ENCODE measurements at regions not wholly inside any gene's neighbourhood (a gene's known extent, or its start where the extent isn't known, plus 50 kb on each side); places are given as distances from the start of the nearest gene placed in this dataset.
A peak's percentile ranks its signal among the peaks of the same experiment; 100 is the strongest.

DNA sequence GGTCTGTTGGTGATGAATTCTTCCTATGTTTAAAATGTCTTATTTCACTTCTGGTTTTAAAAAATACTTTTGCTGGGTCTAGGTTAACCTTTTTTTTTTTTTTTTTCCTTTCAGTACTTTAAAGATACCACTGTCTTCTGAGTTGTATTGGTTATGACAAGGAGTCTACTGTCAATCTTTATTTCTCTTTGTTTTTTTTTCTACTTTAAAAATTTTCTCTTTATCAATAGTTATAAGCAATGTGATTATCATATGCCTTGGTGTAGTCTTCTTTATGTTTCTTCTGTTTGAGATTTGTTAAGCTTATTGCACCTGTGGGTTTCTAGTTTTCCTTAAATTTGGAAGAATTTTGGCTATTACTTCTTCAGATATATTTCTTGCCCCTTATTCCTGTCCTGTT is 125.6 kb upstream of the SPRY4 start:
- ChIA-PET POLR2A (no interaction called here), CTCF (interaction anchor here (0.6 to 0.7 kb wide), 2 partner anchors 132 to 1484 kb away, joined by 3 to 6 read pairs; no protein-coding TSS in a partner anchor)
- no peaks in the 10 kb centered on the region for H3K27me3 Mint-ChIP-seq (ENCODE audit: insufficient read depth, unreplicated experiment)
- peaks cover 32% of the 10 kb centered on the region for H3K9me3 Mint-ChIP-seq (ENCODE audit: unreplicated experiment)
- intact Hi-C loops (cut with micrococcal nuclease): no loop called here
- no peak overlapping the region for H3K27ac Mint-ChIP-seq (ENCODE audit: low read depth, unreplicated experiment)
- H3K4me1 Mint-ChIP-seq (ENCODE audit: insufficient read depth, unreplicated experiment): peaks cover 12% of the 10 kb centered on the region
- BruUV-seq (replicated peaks): no TSS peak
- no peak overlapping the region for H3K4me3 Mint-ChIP-seq (ENCODE audit: unreplicated experiment)
- H3K36me3 Mint-ChIP-seq (ENCODE audit: insufficient read depth, unreplicated experiment): no peaks in the 10 kb centered on the region
- DNase-seq (ENCODE audit: unreplicated experiment): no peak
- TF ChIP-seq, protein P1, sequence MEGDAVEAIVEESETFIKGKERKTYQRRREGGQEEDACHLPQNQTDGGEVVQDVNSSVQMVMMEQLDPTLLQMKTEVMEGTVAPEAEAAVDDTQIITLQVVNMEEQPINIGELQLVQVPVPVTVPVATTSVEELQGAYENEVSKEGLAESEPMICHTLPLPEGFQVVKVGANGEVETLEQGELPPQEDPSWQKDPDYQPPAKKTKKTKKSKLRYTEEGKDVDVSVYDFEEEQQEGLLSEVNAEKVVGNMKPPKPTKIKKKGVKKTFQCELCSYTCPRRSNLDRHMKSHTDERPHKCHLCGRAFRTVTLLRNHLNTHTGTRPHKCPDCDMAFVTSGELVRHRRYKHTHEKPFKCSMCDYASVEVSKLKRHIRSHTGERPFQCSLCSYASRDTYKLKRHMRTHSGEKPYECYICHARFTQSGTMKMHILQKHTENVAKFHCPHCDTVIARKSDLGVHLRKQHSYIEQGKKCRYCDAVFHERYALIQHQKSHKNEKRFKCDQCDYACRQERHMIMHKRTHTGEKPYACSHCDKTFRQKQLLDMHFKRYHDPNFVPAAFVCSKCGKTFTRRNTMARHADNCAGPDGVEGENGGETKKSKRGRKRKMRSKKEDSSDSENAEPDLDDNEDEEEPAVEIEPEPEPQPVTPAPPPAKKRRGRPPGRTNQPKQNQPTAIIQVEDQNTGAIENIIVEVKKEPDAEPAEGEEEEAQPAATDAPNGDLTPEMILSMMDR (IDR thresholded peaks at IDR 0.05; ENCODE audit: unreplicated experiment): no peak

DNA sequence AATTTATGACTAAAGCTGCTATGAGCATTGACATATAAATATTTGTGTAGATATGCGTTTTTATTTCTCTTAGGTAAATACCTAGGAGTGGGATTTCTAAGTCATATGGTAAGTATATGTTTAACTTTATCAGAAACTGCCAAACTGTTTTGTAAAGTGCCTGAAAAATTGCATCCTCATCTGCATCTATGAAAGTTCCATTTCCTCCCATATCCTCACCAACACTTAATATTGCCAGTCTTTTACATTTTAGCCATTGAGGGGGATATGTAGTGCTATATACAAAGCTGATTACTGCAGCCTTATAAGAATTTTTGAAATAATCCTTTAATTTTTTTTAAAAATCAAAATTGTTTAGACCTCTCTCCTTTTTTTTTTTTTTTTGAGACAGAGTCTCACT is 123.1 kb upstream of the SPRY4 start:
- H3K9me3 Mint-ChIP-seq (ENCODE audit: unreplicated experiment): peaks cover 25% of the 10 kb centered on the region
- TF ChIP-seq, protein P1 (IDR thresholded peaks at IDR 0.05; ENCODE audit: unreplicated experiment): no peak
- POLR2A ChIA-PET: interaction anchor here (0.6 to 1.1 kb wide), 2 partner anchors 28 to 44 kb away, joined by 3 read pairs; no protein-coding TSS in a partner anchor
- H3K27ac Mint-ChIP-seq (ENCODE audit: low read depth, unreplicated experiment): no peak overlapping the region
- CTCF ChIA-PET: interaction anchor here (0.6 kb wide), 1 partner anchor 262 kb away, joined by 3 read pairs; no protein-coding TSS in a partner anchor
- H3K4me1 Mint-ChIP-seq (ENCODE audit: insufficient read depth, unreplicated experiment): peaks cover 12% of the 10 kb centered on the region
- no peak for DNase-seq (ENCODE audit: unreplicated experiment)
- H3K4me3 Mint-ChIP-seq (ENCODE audit: unreplicated experiment): no peak overlapping the region
- intact Hi-C loops (cut with micrococcal nuclease): no loop called here
- no TSS peak for BruUV-seq (replicated peaks)
- H3K36me3 Mint-ChIP-seq (ENCODE audit: insufficient read depth, unreplicated experiment): no peaks in the 10 kb centered on the region
- H3K27me3 Mint-ChIP-seq (ENCODE audit: insufficient read depth, unreplicated experiment): no peaks in the 10 kb centered on the region

DNA sequence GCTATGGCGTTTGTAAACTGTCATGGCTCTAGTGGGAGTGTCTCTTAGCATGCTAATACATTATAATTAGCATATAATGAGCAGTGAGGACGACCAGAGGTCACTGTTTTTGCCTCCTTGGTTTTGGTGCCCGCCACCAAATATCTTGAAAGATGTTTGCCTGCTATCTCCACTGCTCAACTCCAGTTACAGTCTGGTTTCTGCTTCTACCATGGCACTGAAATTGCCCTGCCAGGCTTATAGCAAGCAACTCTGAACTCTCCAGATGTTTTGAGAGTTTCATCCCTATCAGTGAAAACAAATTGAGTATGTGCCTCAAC is 122.1 kb upstream of the SPRY4 start:
- no peak for DNase-seq (ENCODE audit: unreplicated experiment)
- intact Hi-C loops (cut with micrococcal nuclease): no loop called here
- TF ChIP-seq, protein P1 (IDR thresholded peaks at IDR 0.05; ENCODE audit: unreplicated experiment): no peak
- BruUV-seq (replicated peaks): no TSS peak
- peak overlapping the region; percentile 1 for H3K27ac Mint-ChIP-seq (ENCODE audit: low read depth, unreplicated experiment)
- CTCF ChIA-PET: no interaction called here
- POLR2A ChIA-PET: no interaction called here
- H3K36me3 Mint-ChIP-seq (ENCODE audit: insufficient read depth, unreplicated experiment): no peaks in the 10 kb centered on the region
- H3K9me3 Mint-ChIP-seq (ENCODE audit: unreplicated experiment): peaks cover 25% of the 10 kb centered on the region
- no peak overlapping the region for H3K4me3 Mint-ChIP-seq (ENCODE audit: unreplicated experiment)
- H3K27me3 Mint-ChIP-seq (ENCODE audit: insufficient read depth, unreplicated experiment): no peaks in the 10 kb centered on the region
- H3K4me1 Mint-ChIP-seq (ENCODE audit: insufficient read depth, unreplicated experiment): peaks cover 12% of the 10 kb centered on the region

DNA sequence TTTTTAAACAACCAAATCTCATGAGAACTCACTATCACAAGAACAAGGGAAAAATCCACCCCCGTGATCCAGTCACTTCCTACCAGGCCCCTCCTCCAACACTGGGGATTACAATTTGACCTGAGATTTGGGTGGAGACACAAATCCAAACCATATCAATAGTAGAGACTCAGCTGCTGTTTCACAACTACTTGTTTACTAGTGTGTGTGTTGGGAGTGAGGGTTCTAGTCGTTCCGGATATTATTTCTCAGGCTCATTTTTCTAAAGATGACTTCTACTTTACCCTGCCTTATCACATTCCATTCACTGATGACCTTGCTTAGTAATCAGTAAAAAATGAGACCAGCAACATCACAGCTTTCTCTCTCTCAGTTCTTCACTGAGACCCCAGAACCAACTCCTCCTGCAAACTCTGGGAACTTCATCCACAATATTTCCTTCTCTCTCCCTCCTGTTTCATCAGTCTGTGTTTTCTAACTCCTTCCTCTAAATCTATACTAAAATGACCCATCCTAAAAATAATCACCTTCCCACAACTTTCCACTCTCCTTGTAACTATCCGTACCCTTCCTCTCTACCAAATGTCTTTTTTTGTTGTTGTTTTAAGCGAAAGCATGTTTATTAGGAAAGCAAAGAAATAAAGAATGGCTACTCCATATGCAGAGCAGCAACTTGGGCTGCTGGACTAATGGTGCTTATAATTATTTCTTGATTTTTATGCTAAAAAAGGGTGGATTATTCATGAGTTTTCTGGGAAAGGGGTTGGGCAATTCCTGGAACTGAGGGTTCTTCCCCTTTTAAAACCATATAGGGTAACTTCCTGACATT is 121.5 kb upstream of the SPRY4 start:
- peaks cover 25% of the 10 kb centered on the region for H3K9me3 Mint-ChIP-seq (ENCODE audit: unreplicated experiment)
- no TSS peak for BruUV-seq (replicated peaks)
- H3K4me1 Mint-ChIP-seq (ENCODE audit: insufficient read depth, unreplicated experiment): peaks cover 12% of the 10 kb centered on the region
- peak overlapping the region; percentile 1 for H3K27ac Mint-ChIP-seq (ENCODE audit: low read depth, unreplicated experiment)
- TF ChIP-seq, protein P1 (IDR thresholded peaks at IDR 0.05; ENCODE audit: unreplicated experiment): no peak
- H3K27me3 Mint-ChIP-seq (ENCODE audit: insufficient read depth, unreplicated experiment): no peaks in the 10 kb centered on the region
- intact Hi-C loops (cut with micrococcal nuclease): no loop called here
- no peaks in the 10 kb centered on the region for H3K36me3 Mint-ChIP-seq (ENCODE audit: insufficient read depth, unreplicated experiment)
- POLR2A ChIA-PET: no interaction called here
- CTCF ChIA-PET: no interaction called here
- no peak for DNase-seq (ENCODE audit: unreplicated experiment)
- no peak overlapping the region for H3K4me3 Mint-ChIP-seq (ENCODE audit: unreplicated experiment)
